K562 (cell line): ENCODE measurements at regions not wholly inside any gene's neighbourhood (a gene's known extent, or its start where the extent isn't known, plus 50 kb on each side); places are given as distances from the start of the nearest gene placed in this dataset.
A peak's percentile ranks its signal among the peaks of the same experiment; 100 is the strongest.

ENCODE experiments used
- POLR2AphosphoS5 ChIP-seq: IDR thresholded peaks from 2 replicates; pipeline ENCODE4 v1.6.1; 2011; ENCODE audit warnings: mild to moderate bottlenecking, low read depth, low read length, moderate library complexity; ENCODE audit not compliant: control insufficient read depth, insufficient read depth
- ZZZ3 ChIP-seq: fragments of 450-650 bp; IDR thresholded peaks from 2 replicates; pipeline ENCODE4 v1.6.1; 2016; ENCODE audit warnings: antibody characterized with exemption, mild to moderate bottlenecking, moderate library complexity
- TF ChIP-seq, protein P1 (sequence below), 2 experiments: fragments of 450-650 bp; formaldehyde crosslinking in 1 of 2; IDR thresholded peaks; 2 replicates each; pipeline versions ENCODE4 v1.4.0 to v1.6.1; 2014 to 2020; ENCODE audit warnings: mild to moderate bottlenecking in 2 of 2, borderline replicate concordance in 1 of 2, low read depth in 1 of 2
- TF ChIP-seq, protein P2 (sequence below): fragments of 250-450 bp; sonication (Bioruptor Pico); IDR thresholded peaks from 2 replicates; pipeline ENCODE4 v1.4.0; 2020; ENCODE audit warnings: mild to moderate bottlenecking, moderate library complexity, borderline replicate concordance

GRCh38 chr4:55745014-55745413 is 74.6 kb upstream of the EXOC1L start (continued):
- TF ChIP-seq, protein P1, sequence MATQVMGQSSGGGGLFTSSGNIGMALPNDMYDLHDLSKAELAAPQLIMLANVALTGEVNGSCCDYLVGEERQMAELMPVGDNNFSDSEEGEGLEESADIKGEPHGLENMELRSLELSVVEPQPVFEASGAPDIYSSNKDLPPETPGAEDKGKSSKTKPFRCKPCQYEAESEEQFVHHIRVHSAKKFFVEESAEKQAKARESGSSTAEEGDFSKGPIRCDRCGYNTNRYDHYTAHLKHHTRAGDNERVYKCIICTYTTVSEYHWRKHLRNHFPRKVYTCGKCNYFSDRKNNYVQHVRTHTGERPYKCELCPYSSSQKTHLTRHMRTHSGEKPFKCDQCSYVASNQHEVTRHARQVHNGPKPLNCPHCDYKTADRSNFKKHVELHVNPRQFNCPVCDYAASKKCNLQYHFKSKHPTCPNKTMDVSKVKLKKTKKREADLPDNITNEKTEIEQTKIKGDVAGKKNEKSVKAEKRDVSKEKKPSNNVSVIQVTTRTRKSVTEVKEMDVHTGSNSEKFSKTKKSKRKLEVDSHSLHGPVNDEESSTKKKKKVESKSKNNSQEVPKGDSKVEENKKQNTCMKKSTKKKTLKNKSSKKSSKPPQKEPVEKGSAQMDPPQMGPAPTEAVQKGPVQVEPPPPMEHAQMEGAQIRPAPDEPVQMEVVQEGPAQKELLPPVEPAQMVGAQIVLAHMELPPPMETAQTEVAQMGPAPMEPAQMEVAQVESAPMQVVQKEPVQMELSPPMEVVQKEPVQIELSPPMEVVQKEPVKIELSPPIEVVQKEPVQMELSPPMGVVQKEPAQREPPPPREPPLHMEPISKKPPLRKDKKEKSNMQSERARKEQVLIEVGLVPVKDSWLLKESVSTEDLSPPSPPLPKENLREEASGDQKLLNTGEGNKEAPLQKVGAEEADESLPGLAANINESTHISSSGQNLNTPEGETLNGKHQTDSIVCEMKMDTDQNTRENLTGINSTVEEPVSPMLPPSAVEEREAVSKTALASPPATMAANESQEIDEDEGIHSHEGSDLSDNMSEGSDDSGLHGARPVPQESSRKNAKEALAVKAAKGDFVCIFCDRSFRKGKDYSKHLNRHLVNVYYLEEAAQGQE (IDR thresholded peaks at IDR 0.05; ENCODE audit: borderline replicate concordance): peak; percentile 29; the same call in 1 of the 2 replicates
- TF ChIP-seq, protein P1 (CRISPR knock-in tag; IDR thresholded peaks at IDR 0.05; ENCODE audit: low read depth): no peak
- TF ChIP-seq ZZZ3 (no peak), POLR2AphosphoS5 (no peak)
- TF ChIP-seq, protein P2, sequence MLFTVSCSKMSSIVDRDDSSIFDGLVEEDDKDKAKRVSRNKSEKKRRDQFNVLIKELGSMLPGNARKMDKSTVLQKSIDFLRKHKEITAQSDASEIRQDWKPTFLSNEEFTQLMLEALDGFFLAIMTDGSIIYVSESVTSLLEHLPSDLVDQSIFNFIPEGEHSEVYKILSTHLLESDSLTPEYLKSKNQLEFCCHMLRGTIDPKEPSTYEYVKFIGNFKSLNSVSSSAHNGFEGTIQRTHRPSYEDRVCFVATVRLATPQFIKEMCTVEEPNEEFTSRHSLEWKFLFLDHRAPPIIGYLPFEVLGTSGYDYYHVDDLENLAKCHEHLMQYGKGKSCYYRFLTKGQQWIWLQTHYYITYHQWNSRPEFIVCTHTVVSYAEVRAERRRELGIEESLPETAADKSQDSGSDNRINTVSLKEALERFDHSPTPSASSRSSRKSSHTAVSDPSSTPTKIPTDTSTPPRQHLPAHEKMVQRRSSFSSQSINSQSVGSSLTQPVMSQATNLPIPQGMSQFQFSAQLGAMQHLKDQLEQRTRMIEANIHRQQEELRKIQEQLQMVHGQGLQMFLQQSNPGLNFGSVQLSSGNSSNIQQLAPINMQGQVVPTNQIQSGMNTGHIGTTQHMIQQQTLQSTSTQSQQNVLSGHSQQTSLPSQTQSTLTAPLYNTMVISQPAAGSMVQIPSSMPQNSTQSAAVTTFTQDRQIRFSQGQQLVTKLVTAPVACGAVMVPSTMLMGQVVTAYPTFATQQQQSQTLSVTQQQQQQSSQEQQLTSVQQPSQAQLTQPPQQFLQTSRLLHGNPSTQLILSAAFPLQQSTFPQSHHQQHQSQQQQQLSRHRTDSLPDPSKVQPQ (CRISPR knock-in tag): no peak
